ENCODE measurements at regions not wholly inside any gene's neighbourhood (a gene's known extent, or its start where the extent isn't known, plus 50 kb on each side); places are given as distances from the start of the nearest gene placed in this dataset.
A peak's percentile ranks its signal among the peaks of the same experiment; 100 is the strongest.

DNA sequence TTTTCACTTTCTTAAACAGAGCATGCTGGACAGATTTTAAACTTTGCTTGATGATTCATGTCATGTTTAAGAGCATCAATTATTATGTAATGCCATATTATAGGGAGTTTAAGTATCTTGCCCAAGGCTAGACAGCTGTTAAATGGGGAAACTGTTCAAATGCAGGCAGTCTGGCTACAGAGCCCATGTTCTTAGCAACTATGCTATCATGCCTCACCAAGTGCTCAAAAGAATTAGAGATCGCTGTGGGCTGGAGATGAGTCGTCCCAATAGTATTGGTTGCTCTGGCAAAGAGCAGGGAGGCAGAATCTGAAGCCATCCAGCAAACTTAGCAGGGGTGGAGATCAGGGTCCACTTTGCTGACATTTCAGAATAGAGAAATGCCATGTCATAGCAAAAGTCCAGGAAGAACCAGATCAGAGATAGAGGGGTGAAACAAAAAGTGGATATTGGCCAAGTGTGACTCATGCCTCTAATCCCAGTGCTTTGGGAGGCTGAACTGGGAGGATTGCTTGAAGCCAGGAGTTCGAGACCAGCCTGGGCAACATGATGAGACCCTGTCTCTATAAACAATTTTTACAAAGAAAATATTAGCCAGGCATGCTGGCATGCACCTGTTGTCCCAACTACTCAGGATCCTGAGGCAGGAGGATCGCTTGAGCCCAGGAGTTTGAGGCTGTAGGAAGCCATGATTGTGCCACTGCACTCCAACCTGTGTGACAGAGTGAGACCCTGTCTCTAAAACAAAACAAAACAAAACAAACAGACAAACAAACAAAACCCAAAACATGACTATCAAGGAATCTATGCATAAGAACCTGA, 57.8 kb downstream of the BAMBI start (continued):
- TF ChIP-seq, protein P1, sequence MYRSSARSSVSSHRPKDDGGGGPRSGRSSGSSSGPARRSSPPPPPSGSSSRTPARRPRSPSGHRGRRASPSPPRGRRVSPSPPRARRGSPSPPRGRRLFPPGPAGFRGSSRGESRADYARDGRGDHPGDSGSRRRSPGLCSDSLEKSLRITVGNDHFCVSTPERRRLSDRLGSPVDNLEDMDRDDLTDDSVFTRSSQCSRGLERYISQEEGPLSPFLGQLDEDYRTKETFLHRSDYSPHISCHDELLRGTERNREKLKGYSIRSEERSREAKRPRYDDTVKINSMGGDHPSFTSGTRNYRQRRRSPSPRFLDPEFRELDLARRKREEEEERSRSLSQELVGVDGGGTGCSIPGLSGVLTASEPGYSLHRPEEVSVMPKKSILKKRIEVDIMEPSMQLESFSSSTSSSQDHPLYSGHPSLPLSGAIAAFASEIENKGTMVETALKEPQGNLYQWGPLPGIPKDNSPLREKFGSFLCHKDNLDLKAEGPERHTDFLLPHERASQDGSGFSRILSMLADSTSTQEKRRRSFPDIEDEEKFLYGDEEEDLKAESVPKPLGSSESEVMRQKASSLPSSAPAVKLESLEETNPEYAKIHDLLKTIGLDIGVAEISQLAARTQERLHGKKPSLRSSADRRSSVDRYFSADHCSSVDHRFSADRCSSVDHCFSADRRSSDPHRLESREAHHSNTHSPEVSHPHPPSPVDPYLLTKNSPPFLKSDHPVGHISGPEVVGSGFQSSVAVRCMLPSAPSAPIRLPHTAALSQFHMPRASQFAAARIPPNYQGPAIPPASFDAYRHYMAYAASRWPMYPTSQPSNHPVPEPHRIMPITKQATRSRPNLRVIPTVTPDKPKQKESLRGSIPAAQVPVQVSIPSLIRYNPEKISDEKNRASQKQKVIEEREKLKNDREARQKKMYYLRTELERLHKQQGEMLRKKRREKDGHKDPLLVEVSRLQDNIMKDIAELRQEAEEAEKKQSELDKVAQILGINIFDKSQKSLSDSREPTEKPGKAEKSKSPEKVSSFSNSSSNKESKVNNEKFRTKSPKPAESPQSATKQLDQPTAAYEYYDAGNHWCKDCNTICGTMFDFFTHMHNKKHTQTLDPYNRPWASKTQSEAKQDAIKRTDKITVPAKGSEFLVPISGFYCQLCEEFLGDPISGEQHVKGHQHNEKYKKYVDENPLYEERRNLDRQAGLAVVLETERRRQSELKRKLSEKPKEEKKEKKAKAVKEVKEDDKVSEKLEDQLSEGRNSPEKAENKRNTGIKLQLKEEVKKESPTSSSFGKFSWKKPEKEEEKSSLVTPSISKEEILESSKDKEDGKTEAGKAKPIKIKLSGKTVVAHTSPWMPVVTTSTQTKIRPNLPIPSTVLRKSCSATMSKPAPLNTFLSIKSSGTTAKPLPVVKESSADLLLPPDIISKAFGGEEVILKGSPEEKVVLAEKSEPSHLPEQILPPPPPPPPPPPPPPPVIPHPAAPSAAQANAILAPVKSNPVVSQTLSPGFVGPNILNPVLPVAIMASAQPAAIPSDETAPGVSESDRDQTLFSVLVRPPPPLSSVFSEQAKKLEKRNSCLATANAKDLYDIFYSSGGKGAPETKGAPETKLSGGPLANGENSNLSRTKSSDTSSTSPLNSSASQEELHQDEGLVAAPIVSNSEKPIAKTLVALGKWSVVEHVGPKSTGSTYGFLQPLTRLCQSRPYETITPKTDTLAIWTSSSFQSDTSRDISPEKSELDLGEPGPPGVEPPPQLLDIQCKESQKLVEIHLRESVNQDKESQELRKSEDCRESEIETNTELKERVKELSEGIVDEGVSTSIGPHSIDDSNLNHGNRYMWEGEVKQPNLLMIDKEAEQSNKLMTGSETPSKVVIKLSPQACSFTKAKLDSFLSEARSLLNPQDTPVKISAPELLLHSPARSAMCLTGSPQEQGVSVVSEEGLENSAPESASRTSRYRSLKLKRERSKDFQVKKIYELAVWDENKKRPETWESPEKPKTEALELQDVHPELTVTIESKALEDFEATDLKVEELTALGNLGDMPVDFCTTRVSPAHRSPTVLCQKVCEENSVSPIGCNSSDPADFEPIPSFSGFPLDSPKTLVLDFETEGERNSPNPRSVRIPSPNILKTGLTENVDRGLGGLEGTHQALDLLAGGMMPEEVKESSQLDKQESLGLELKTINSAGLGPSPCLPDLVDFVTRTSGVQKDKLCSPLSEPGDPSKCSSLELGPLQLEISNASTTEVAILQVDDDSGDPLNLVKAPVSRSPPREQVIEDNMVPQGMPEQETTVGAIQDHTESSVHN (IDR thresholded peaks at IDR 0.05; ENCODE audit: borderline replicate concordance in 1 of 2, low read depth in 1 of 2), result peak in 1 of 2 experiments; percentile 84; a peak in 2 of 4 replicates
- TF ChIP-seq TARDBP (IDR thresholded peaks at IDR 0.05) (no peak), ZNF324 (CRISPR knock-in tag; IDR thresholded peaks at IDR 0.05) (no peak), SMAD3 (CRISPR knock-in tag; conservative IDR thresholded peaks at IDR 0.05) (no peak), MTA2 (IDR thresholded peaks at IDR 0.05; ENCODE audit: low read depth) (0 out of 2 replicates have a peak, but pooled peaks have one; percentile 10), YY1 (IDR thresholded peaks at IDR 0.05; ENCODE audit: borderline replicate concordance in 1 of 3, control insufficient read depth in 1 of 3, extremely low read depth in 1 of 3, insufficient read depth in 3 of 3, insufficient read length in 1 of 3, insufficient replicate concordance in 2 of 3, low read depth in 1 of 3, low read length in 2 of 3) (no peak), HDAC2 (IDR thresholded peaks at IDR 0.05) (peak; percentile 86), ZNF76 (CRISPR knock-in tag; IDR thresholded peaks at IDR 0.05; ENCODE audit: borderline replicate concordance) (no peak), ZNF197 (CRISPR knock-in tag; IDR thresholded peaks at IDR 0.05; ENCODE audit: low read depth) (no peak), CREBBP (IDR thresholded peaks at IDR 0.05; ENCODE audit: low read depth, low read length) (no peak), BRD9 (IDR thresholded peaks at IDR 0.05; ENCODE audit: low read depth, partially characterized antibody) (peak; percentile 41), UBTF (IDR thresholded peaks at IDR 0.05; ENCODE audit: borderline replicate concordance in 1 of 2, low read depth in 2 of 2, low read length in 2 of 2) (no peak)
- TF ChIP-seq, protein P2, sequence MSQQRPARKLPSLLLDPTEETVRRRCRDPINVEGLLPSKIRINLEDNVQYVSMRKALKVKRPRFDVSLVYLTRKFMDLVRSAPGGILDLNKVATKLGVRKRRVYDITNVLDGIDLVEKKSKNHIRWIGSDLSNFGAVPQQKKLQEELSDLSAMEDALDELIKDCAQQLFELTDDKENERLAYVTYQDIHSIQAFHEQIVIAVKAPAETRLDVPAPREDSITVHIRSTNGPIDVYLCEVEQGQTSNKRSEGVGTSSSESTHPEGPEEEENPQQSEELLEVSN (IDR thresholded peaks at IDR 0.05; ENCODE audit: borderline replicate concordance in 1 of 2, extremely low read depth in 1 of 2, insufficient read depth in 1 of 2, insufficient read length in 1 of 2, low read depth in 1 of 2, low read length in 1 of 2, poor library complexity in 1 of 2, severe bottlenecking in 1 of 2), result no peak
